ENCODE measurements at regions not wholly inside any gene's neighbourhood (a gene's known extent, or its start where the extent isn't known, plus 50 kb on each side); places are given as distances from the start of the nearest gene placed in this dataset.

DNA sequence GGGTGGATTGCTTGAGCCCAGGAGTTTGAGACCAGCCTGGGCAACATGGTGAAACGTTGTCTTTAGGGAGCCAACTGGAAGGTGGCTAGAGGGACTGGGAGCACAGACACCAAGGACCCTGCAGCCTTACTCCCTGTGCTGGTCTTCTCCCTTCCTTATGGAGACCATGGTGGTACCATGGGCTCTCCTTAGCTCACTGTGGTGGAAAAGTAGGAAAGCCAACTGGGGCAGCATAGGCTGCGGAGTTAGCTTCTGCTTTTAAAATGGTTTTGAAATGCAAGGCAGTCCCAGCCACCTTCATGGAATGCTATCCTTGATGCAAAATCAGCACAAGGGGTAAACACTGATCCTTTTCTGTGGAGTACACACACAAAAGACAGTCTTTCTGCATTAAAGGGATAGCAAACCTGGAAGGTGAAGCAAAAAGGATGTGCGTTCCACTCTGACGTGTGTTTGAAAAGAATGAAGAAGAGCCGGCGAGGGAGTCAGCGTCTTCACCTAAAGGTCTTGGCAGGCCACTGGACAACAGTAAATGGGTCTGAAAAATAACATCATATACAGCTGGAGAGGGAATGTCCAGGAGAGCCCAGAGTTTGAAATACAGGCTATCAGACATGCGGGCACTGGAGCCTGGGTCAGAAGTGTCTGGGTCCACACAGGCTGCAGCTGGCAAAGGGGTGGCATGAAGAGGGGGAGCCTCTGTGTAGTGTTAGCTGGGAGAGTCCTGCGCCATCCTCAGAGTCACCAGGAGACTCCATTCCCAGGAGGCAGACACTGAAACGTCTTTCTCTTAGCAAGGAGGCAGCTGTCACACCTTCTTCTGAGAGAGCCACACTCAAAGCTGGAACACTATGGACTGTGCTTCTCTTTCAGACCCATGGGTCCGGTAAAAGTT, 58.5 kb downstream of the GPR6 start:
- no peak for DNase-seq
- Histone ChIP-seq H3K23me2 (ENCODE audit: insufficient read length, low read depth, low read length, poor library complexity, severe bottlenecking) (no peaks in the 10 kb centered on the region), H3K79me1 (ENCODE audit: insufficient read depth, low read depth, low read length, poor library complexity, severe bottlenecking) (no peaks in the 10 kb centered on the region), H3K27ac (ENCODE audit: insufficient read length, low read depth, low read length) (no peak overlapping the region), H4K91ac (ENCODE audit: insufficient read length, low read depth, low read length) (no peak overlapping the region), H3K9me3 (ENCODE audit: control insufficient read depth, low read depth, low read length) (no peaks in the 10 kb centered on the region), H2BK15ac (ENCODE audit: low read depth, low read length) (no peak overlapping the region), H3K27me3 (ENCODE audit: insufficient read depth, low read length) (no peaks in the 10 kb centered on the region), H3K18ac (ENCODE audit: insufficient read length, low read depth, low read length) (no peak overlapping the region), H4K5ac (ENCODE audit: insufficient read length, low read depth, low read length) (no peak overlapping the region), H3K4ac (ENCODE audit: low read depth, low read length) (no peak overlapping the region), H3K56ac (ENCODE audit: insufficient read length, low read depth, low read length) (no peak overlapping the region), H3T11ph (ENCODE audit: low read length) (no peak overlapping the region), H3K79me2 (ENCODE audit: insufficient read depth, low read length) (no peaks in the 10 kb centered on the region), H2BK5ac (ENCODE audit: insufficient read length, low read length) (no peak overlapping the region), H3K4me1 (ENCODE audit: insufficient read depth, low read length) (no peaks in the 10 kb centered on the region; the same call in 1 of the 2 replicates), H2BK120ac (ENCODE audit: low read depth, low read length, poor library complexity, severe bottlenecking) (no peak overlapping the region), H3K4me2 (ENCODE audit: insufficient read depth, insufficient read length, low read length) (no peak overlapping the region), H2BK12ac (ENCODE audit: insufficient read length, low read depth, low read length) (no peak overlapping the region), H3K23ac (ENCODE audit: insufficient read length, low read depth, low read length) (no peak overlapping the region), H3K14ac (ENCODE audit: insufficient read depth, low read length) (no peak overlapping the region), H3K9ac (ENCODE audit: extremely low read depth, insufficient read length, low read length) (no peak overlapping the region), H2AK5ac (ENCODE audit: insufficient read length, low read length) (no peak overlapping the region), H4K8ac (replicated peaks; ENCODE audit: insufficient read length, low read depth, low read length) (no peak overlapping the region), H2AFZ (ENCODE audit: low read length) (no peak overlapping the region), H4K20me1 (ENCODE audit: control insufficient read depth, insufficient read depth, insufficient read length) (no peaks in the 10 kb centered on the region), H2BK20ac (ENCODE audit: low read depth, low read length, poor library complexity, severe bottlenecking) (no peak overlapping the region)
- Mint-ChIP-seq H3K4me3 (no peak overlapping the region), H3K27ac (no peak overlapping the region), H3K36me3 (ENCODE audit: insufficient read depth in 1 of 3, low read depth in 3 of 3) (no peaks in the 10 kb centered on the region; a peak in 1 of 7 replicates), H3K27me3 (ENCODE audit: low read depth) (peaks cover 2% of the 10 kb centered on the region), H3K4me1 (peaks cover 11 to 13% of the 10 kb centered on the region in 2 experiments), H3K9me3 (no peaks in the 10 kb centered on the region)
- TF ChIP-seq, protein P1, sequence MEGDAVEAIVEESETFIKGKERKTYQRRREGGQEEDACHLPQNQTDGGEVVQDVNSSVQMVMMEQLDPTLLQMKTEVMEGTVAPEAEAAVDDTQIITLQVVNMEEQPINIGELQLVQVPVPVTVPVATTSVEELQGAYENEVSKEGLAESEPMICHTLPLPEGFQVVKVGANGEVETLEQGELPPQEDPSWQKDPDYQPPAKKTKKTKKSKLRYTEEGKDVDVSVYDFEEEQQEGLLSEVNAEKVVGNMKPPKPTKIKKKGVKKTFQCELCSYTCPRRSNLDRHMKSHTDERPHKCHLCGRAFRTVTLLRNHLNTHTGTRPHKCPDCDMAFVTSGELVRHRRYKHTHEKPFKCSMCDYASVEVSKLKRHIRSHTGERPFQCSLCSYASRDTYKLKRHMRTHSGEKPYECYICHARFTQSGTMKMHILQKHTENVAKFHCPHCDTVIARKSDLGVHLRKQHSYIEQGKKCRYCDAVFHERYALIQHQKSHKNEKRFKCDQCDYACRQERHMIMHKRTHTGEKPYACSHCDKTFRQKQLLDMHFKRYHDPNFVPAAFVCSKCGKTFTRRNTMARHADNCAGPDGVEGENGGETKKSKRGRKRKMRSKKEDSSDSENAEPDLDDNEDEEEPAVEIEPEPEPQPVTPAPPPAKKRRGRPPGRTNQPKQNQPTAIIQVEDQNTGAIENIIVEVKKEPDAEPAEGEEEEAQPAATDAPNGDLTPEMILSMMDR (conservative IDR thresholded peaks at IDR 0.05) = no peak
- no CpG with 5 or more reads among the region's 11 CpGs for WGBS (ENCODE audit: extremely low coverage, insufficient read length, low lambda C conversion rate)
